A549 (cell line): ENCODE measurements at regions not wholly inside any gene's neighbourhood (a gene's known extent, or its start where the extent isn't known, plus 50 kb on each side); places are given as distances from the start of the nearest gene placed in this dataset.

Experiments used
- ATAC-seq, 2 experiments: fragments of 200-7000 bp in 1 of 2; fragments of >200 bp in 1 of 2; cut with Nextera tagmentation in 1 of 2; cut with Tn5 transposase in 1 of 2; 3 replicates each; pipeline versions ENCODE4 v1.8.0 to v1.9.1; 2018 to 2020; ENCODE audit warnings: mild to moderate bottlenecking in 1 of 2, moderate library complexity in 1 of 2
- CTCF ChIA-PET: fragments of 300-600 bp; sonication (Branson Sonifier 250); formaldehyde crosslinking; extraction: SDS; loops from one replicate; lab custom pipeline; 2021; ENCODE audit warnings: antibody characterized with exemption, inconsistent platforms; lab: Yijun Ruan, JAX
- POLR2A ChIA-PET: fragments of 350-600 bp; formaldehyde crosslinking; extraction: SDS; loops from one replicate; lab custom pipeline; 2021; ENCODE audit warnings: antibody characterized with exemption, inconsistent platforms; lab: Yijun Ruan, JAX
- DNase-seq, 2 experiments: peaks; one replicate each; pipeline versions ENCODE4 v3.0.0 to v3.0.0-alpha.2; 2011 to 2016; ENCODE audit warnings: low read depth in 1 of 2, low spot score in 1 of 2
- FAIRE-seq: peaks from 2 replicates; lab custom pipeline; 2011; peaks lifted over from hg19 to GRCh38; lab: Jason Lieb, UNC
- H3K27ac ChIP-seq, 2 experiments: fragments of >200 bp; sonication (Bioruptor Twin); formaldehyde crosslinking; 3 replicates each; pipeline ENCODE4 v1.5.1; 2016 to 2017
- H3K4me1 ChIP-seq: fragments of >200 bp; sonication (Bioruptor Twin); formaldehyde crosslinking; 3 replicates; pipeline ENCODE4 v1.6.1; 2016
- H3K4me2 ChIP-seq: fragments of >200 bp; sonication (Bioruptor Twin); formaldehyde crosslinking; 3 replicates; pipeline ENCODE4 v1.6.1; 2016
- H3K4me3 ChIP-seq: fragments of >200 bp; sonication (Bioruptor Twin); formaldehyde crosslinking; 3 replicates; pipeline ENCODE4 v1.5.1; 2016
- H3K9me3 ChIP-seq: fragments of >200 bp; sonication (Bioruptor Twin); formaldehyde crosslinking; 3 replicates; pipeline ENCODE4 v1.6.1; 2016
- CBX2 ChIP-seq: fragments of 200-600 bp; sonication (generic); IDR thresholded peaks from 2 replicates; pipeline ENCODE4 v1.6.1; 2016; ENCODE audit warnings: low read depth, mild to moderate bottlenecking, borderline replicate concordance
- CBX8 ChIP-seq: fragments of 200-600 bp; sonication (generic); IDR thresholded peaks from 2 replicates; pipeline ENCODE4 v1.6.1; 2016
- EHMT2 ChIP-seq: fragments of 200-600 bp; sonication (generic); IDR thresholded peaks from 2 replicates; pipeline ENCODE4 v1.6.1; 2016; ENCODE audit warnings: antibody characterized with exemption, low read depth, mild to moderate bottlenecking, moderate library complexity
- ESRRA ChIP-seq: fragments of 150-350 bp; IDR thresholded peaks from 2 replicates; pipeline ENCODE4 v1.6.1; 2014; ENCODE audit warnings: mild to moderate bottlenecking, low read length, borderline replicate concordance
- FOSL2 ChIP-seq, 2 experiments: fragments of 450-650 bp in 1 of 2; fragments of >200 bp in 1 of 2; sonication (Bioruptor Twin) in 1 of 2; formaldehyde crosslinking; IDR thresholded peaks; 2 replicates each; pipeline versions ENCODE4 v1.5.0 to v1.6.1; 2016 to 2020; ENCODE audit warnings: mild to moderate bottlenecking in 1 of 2, moderate library complexity in 1 of 2
- FOXS1 ChIP-seq: fragments of 250-450 bp; sonication (Bioruptor Pico); IDR thresholded peaks from 2 replicates; pipeline ENCODE4 v1.5.0; 2020; ENCODE audit warnings: mild to moderate bottlenecking, moderate library complexity
- GATA3 ChIP-seq: IDR thresholded peaks from 2 replicates; pipeline ENCODE4 v1.6.1; 2012; ENCODE audit warnings: borderline replicate concordance
- HDAC2 ChIP-seq: fragments of 200-600 bp; sonication (generic); IDR thresholded peaks from 2 replicates; pipeline ENCODE4 v1.6.1; 2016
- HEYL ChIP-seq: fragments of 250-450 bp; sonication (Bioruptor Pico); IDR thresholded peaks from 2 replicates; pipeline ENCODE4 v1.8.0; 2021; ENCODE audit warnings: mild to moderate bottlenecking, moderate library complexity
- KDM1A ChIP-seq: fragments of 200-600 bp; sonication (generic); IDR thresholded peaks from 2 replicates; pipeline ENCODE4 v1.6.1; 2016; ENCODE audit warnings: low read depth, mild to moderate bottlenecking
- KDM5A ChIP-seq: fragments of 200-600 bp; sonication (generic); IDR thresholded peaks from 2 replicates; pipeline ENCODE4 v1.6.1; 2016; ENCODE audit warnings: antibody characterized with exemption, mild to moderate bottlenecking
- RCOR1 ChIP-seq: fragments of 150-350 bp; IDR thresholded peaks from 2 replicates; pipeline ENCODE4 v1.6.1; 2014; ENCODE audit warnings: antibody characterized with exemption, low read length, low read depth
- RFX5 ChIP-seq: fragments of 450-650 bp; IDR thresholded peaks from 2 replicates; pipeline ENCODE4 v1.7.1; 2014; ENCODE audit warnings: antibody characterized with exemption, mild to moderate bottlenecking, moderate library complexity
- ZC3H11A ChIP-seq: fragments of 450-650 bp; IDR thresholded peaks from 2 replicates; pipeline ENCODE4 v1.6.1; 2014; ENCODE audit warnings: antibody characterized with exemption, mild to moderate bottlenecking
- ZNF302 ChIP-seq: fragments of 250-450 bp; sonication (Bioruptor Pico); IDR thresholded peaks from 2 replicates; pipeline ENCODE4 v1.9.0; 2021; ENCODE audit warnings: inconsistent platforms, mild to moderate bottlenecking, moderate library complexity
- ZSCAN20 ChIP-seq: fragments of 250-450 bp; sonication (Bioruptor Pico); IDR thresholded peaks from 2 replicates; pipeline ENCODE4 v1.8.0; 2022; ENCODE audit warnings: mild to moderate bottlenecking, moderate library complexity
- WGBS: methylation state at CpG from one replicate; pipeline ENCODE4 v1.1.6; 2017; ENCODE audit errors: missing lambda C conversion rate; 5-methylcytosine and 5-hydroxymethylcytosine counted together
- TF ChIP-seq, protein P1 (sequence below): fragments of 200-600 bp; sonication (generic); IDR thresholded peaks from 2 replicates; pipeline ENCODE4 v1.6.1; 2016; ENCODE audit warnings: antibody characterized with exemption, mild to moderate bottlenecking, moderate library complexity
- TF ChIP-seq, protein P2 (sequence below): fragments of 250-450 bp; sonication (Bioruptor Pico); IDR thresholded peaks from 2 replicates; pipeline ENCODE4 v1.5.0; 2020; ENCODE audit warnings: low read depth, mild to moderate bottlenecking, moderate library complexity
- TF ChIP-seq, protein P3 (sequence below): fragments of >200 bp; sonication (Bioruptor Twin); formaldehyde crosslinking; IDR thresholded peaks from 3 replicates; pipeline ENCODE4 v1.5.1; 2016
- TF ChIP-seq, protein P4 (sequence below): fragments of >200 bp; sonication (Bioruptor Twin); formaldehyde crosslinking; IDR thresholded peaks from 2 replicates; pipeline ENCODE4 v1.6.1; 2016

DNA sequence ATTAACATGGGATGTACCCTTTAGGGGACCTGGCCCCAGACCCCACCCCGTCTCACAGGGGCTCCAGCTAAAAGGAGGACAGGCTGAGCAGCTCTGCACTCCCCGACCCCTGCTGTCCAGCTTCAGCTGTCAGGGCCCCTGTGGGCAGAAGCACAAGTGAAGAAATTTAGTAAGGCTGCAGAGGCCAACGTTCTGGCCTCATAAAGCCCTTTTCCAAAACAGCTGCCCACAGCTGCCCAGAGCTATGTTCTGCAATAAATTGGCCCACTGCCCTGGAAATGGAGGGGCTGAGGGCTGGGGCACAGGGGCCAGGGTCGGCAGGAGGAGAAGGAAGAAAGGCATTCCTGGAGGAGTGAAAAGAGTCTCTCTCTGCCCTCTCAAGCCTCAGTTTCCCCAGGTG lies 357.1 kb downstream of the BCL11B start:
- DNase-seq: no peak
- CTCF ChIA-PET: no interaction called here
- H3K4me1 ChIP-seq: peaks cover 5% of the 10 kb centered on the region
- H3K4me3 ChIP-seq: no peak overlapping the region
- no peaks in the 10 kb centered on the region for H3K9me3 ChIP-seq
- H3K27ac ChIP-seq: no peak overlapping the region
- no peak overlapping the region for H3K4me2 ChIP-seq
- ATAC-seq: no peak
- no peak for TF ChIP-seq KDM1A
- TF ChIP-seq, protein P1, sequence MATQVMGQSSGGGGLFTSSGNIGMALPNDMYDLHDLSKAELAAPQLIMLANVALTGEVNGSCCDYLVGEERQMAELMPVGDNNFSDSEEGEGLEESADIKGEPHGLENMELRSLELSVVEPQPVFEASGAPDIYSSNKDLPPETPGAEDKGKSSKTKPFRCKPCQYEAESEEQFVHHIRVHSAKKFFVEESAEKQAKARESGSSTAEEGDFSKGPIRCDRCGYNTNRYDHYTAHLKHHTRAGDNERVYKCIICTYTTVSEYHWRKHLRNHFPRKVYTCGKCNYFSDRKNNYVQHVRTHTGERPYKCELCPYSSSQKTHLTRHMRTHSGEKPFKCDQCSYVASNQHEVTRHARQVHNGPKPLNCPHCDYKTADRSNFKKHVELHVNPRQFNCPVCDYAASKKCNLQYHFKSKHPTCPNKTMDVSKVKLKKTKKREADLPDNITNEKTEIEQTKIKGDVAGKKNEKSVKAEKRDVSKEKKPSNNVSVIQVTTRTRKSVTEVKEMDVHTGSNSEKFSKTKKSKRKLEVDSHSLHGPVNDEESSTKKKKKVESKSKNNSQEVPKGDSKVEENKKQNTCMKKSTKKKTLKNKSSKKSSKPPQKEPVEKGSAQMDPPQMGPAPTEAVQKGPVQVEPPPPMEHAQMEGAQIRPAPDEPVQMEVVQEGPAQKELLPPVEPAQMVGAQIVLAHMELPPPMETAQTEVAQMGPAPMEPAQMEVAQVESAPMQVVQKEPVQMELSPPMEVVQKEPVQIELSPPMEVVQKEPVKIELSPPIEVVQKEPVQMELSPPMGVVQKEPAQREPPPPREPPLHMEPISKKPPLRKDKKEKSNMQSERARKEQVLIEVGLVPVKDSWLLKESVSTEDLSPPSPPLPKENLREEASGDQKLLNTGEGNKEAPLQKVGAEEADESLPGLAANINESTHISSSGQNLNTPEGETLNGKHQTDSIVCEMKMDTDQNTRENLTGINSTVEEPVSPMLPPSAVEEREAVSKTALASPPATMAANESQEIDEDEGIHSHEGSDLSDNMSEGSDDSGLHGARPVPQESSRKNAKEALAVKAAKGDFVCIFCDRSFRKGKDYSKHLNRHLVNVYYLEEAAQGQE: no peak
- TF ChIP-seq CBX8: no peak
- no peak for TF ChIP-seq RFX5
- no peak for TF ChIP-seq EHMT2
- TF ChIP-seq, protein P2, sequence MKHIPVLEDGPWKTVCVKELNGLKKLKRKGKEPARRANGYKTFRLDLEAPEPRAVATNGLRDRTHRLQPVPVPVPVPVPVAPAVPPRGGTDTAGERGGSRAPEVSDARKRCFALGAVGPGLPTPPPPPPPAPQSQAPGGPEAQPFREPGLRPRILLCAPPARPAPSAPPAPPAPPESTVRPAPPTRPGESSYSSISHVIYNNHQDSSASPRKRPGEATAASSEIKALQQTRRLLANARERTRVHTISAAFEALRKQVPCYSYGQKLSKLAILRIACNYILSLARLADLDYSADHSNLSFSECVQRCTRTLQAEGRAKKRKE (CRISPR knock-in tag): no peak
- 27% methylated on average over 4 of the region's 4 CpGs for WGBS
- POLR2A ChIA-PET: no interaction called here
- no peak for FAIRE-seq

DNA sequence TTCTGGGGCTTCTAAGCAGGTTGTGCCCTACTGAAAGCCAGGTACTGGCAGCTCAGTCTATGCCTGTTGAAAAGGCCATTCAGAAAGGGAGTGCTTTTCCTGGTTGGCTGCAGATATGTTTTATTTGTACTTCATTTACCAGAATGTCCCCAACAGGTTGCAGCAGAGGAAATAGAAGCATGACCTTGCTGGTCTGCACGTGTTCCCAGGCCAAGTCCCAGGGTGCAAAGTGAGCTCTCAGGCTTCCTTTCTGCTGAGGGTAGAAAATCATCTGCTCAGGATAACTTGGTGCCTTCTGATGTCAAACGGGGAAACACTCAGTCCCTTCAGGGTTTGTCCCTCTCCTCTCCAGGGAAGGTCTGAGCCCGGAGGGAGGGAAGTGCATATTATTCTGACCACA lies 356.4 kb downstream of the BCL11B start:
- DNase-seq (no peak), FAIRE-seq (no peak), ATAC-seq (0 out of 6 replicates have a peak, but pooled peaks of 1 of the 2 experiments have one; percentile 8)
- 26% methylated on average over 3 of the region's 3 CpGs for WGBS
- H3K4me2 ChIP-seq: no peak overlapping the region
- H3K4me1 ChIP-seq: no peaks in the 10 kb centered on the region
- ChIA-PET CTCF (no interaction called here), POLR2A (no interaction called here)
- peak overlapping the region in 1 of 2 experiments; percentile 33; a peak in 1 of 6 replicates for H3K27ac ChIP-seq
- H3K9me3 ChIP-seq: no peaks in the 10 kb centered on the region
- no peak overlapping the region for H3K4me3 ChIP-seq
- TF ChIP-seq, protein P3, sequence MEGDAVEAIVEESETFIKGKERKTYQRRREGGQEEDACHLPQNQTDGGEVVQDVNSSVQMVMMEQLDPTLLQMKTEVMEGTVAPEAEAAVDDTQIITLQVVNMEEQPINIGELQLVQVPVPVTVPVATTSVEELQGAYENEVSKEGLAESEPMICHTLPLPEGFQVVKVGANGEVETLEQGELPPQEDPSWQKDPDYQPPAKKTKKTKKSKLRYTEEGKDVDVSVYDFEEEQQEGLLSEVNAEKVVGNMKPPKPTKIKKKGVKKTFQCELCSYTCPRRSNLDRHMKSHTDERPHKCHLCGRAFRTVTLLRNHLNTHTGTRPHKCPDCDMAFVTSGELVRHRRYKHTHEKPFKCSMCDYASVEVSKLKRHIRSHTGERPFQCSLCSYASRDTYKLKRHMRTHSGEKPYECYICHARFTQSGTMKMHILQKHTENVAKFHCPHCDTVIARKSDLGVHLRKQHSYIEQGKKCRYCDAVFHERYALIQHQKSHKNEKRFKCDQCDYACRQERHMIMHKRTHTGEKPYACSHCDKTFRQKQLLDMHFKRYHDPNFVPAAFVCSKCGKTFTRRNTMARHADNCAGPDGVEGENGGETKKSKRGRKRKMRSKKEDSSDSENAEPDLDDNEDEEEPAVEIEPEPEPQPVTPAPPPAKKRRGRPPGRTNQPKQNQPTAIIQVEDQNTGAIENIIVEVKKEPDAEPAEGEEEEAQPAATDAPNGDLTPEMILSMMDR: no peak
- no peak for TF ChIP-seq ZSCAN20 (CRISPR knock-in tag)
- no peak for TF ChIP-seq FOSL2 (IDR thresholded peaks at IDR 0.05)
- TF ChIP-seq FOSL2 (CRISPR knock-in tag; IDR thresholded peaks at IDR 0.05): no peak
- no peak for TF ChIP-seq KDM5A
- TF ChIP-seq HDAC2: no peak
- TF ChIP-seq HEYL (CRISPR knock-in tag): no peak
- TF ChIP-seq FOXS1 (CRISPR knock-in tag): no peak
- no peak for TF ChIP-seq ESRRA
- no peak for TF ChIP-seq ZC3H11A
- TF ChIP-seq CBX2: no peak
- TF ChIP-seq, protein P4, sequence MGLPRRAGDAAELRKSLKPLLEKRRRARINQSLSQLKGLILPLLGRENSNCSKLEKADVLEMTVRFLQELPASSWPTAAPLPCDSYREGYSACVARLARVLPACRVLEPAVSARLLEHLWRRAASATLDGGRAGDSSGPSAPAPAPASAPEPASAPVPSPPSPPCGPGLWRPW: no peak
- TF ChIP-seq RCOR1: no peak
- no peak for TF ChIP-seq ZNF302 (CRISPR knock-in tag)
- no peak for TF ChIP-seq GATA3
